GM18502 (cell line): ENCODE measurements at regions not wholly inside any gene's neighbourhood (a gene's known extent, or its start where the extent isn't known, plus 50 kb on each side); places are given as distances from the start of the nearest gene placed in this dataset.

Source experiments
- ATAC-seq: cut with Tn5 transposase; IDR thresholded peaks from one replicate; pipeline ENCODE4 v1.9.1; 2021; ENCODE audit warnings: mild to moderate bottlenecking; ENCODE audit not compliant: unreplicated experiment, poor library complexity

DNA sequence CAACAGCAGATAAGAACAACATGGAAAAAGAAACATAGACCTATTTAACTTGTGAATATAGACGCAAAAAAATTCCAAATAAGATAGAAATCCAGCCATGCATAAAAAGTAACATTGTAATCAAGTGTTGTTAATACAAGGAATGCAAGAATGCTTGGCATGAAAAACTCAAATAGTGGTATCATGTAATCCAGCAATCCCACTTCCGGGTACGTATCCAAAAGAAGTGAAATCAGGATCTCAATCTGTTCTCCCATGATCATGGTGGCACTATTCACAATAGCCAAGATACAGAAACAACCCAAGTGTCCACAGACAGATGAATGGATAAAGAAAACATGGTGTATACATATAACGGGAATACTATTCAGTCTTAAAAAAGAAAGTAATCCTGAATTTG, 437.4 kb downstream of the ARHGEF28 start:
- no peak for ATAC-seq

DNA sequence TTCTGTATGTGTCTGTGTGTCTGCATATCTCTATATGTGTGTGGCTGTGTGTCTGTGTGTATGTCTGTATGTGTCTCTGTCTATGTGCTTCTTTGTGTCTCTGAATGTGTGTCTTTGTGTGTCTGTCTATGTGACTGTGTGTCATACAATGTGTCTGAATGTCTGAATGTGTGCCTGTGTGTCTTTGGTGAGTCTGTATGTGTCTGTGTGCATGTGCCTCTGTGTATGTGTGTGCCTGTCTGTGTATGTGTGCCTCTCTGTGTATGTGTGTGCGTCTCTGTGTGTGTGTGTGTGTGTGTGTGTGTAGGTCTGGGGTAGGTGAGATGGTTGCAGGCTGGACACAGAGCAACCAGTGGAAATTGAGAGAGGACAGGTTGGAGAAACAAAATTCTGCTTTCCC, 435.3 kb downstream of the ARHGEF28 start:
- no peak for ATAC-seq

DNA sequence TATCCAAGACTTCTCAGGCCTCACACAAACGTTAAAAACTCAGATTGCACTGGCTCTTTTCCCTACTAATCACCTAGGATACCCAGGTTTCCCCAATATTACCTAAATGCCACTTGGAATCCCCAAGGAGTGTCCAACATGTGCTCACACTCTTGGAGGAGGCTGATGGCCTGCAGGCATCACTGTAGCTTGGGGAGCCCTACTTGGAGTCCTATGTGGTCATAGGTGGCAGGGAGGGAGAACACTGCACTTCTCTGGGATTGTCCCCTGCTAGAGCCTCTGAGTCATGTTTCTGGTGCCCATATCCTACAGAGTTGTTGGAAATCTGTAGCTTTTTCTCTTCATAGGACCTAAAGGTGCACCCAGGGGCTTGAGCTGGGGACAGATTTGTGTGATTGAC, 433.7 kb downstream of the ARHGEF28 start:
- no peak for ATAC-seq

DNA sequence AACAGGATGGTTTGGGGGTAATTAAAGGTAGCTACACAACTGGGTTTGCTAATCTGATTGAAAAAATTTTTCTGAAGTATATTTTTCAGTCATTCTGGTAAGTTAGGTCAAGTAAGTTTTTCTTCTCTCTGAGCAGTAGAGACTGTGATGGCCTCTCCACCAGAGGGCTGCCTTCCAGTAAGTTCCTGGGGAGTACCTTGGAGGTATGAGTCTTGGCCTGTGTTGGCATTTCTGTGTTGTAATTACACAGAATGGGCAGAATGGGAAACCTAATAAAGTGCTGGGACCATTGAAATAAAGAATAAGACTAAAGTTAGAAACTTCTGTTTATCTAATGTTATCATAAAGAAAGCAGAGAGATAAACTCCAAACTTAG, 430.8 kb downstream of the ARHGEF28 start:
- no peak for ATAC-seq

DNA sequence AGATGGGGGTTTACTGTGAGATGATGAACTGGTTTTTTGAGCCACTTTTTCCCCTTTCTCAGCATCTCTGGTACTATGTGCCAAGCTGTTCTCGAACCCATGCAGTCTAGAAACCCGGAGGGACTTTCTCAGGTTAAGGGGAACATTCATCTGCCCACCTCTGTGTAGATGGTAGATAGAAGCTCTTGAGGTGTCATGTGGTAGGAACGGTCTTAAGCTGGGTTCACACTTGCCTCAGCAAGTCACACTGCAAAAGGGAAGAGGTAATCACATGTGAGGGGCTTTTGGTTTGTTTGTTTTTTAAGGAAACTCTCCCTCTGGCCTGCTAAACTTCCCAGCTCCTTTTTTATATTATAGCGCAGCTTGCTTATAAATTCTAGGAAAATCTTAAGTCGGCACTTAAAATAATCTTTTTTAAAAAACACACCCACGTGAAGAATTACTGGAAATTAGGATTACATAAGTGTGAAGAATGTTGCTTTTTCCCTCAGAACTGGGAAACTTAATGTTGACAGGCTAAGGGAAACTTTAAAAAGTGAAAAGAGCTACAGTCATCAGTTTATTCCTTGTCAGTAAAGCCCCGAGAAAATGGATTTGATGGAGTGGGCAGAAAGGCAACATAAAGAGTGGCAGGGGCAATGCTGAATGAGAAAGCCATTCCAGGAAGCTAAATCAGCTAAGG, 430.3 kb downstream of the ARHGEF28 start:
- no peak for ATAC-seq

DNA sequence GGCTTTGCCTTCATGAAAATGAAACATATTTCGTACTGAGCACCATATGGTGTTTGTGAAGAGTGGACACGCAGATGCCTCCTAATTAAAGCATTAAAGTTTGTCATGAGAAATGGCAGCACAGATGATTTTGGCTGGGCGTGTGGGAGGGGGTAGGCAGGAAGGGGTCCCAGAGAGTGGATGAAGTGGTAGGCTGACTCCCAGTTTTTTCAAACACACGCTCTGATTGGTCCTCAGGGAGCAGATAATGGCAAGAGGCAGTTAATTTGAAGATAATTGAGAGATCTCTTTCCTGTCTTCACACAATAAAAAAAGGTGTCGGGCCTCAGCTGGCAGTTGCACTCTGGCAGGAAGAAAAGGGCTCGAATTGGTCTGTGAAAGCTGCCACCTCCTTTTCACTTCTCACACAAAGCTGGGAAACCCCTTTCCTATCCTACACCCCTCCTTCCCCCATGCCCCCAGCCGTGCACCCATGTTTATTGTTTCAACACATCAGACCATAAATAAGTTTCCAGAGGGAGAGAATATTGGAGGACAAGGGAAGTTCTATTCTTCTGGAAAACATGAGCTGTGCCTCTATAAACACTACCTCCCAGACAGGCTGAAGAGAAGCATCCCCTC, 429.6 kb downstream of the ARHGEF28 start:
- ATAC-seq = no peak

DNA sequence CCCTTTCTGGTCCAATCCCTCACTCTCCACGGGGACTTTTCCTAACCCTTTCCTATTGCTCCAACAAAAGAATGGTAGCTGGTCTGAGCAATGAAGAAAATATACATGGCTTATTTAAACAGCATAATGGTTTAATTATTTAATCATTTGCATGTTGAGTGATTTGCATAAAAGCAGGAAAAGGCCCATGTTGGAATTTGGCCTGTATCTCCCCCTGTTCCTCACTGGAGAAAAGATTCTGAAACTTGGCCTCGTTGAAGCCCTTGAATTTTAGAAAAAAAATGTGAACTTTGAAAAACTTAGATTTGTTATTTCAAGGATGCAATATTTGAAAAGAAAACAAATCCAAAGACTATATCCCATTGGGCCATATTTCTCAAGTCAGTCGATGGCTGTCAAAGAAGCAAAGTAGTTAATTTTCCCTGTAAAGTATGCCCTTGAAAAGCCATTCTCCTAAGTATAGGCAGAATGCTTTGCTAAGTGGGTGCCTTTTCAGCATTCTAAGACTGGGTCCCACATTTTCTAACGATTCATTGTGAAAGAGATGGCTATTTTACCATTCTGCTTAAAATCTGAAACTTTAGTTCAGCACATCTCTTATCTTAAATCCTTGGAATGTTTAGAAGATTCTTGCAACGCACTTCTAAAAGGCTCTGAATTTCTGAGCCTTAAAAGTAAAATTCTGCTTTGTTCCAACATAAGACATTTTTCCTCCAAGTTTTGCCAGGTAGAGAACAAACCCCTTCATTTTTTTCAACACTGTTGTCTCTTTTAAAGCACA, 428.8 kb downstream of the ARHGEF28 start:
- no peak for ATAC-seq

DNA sequence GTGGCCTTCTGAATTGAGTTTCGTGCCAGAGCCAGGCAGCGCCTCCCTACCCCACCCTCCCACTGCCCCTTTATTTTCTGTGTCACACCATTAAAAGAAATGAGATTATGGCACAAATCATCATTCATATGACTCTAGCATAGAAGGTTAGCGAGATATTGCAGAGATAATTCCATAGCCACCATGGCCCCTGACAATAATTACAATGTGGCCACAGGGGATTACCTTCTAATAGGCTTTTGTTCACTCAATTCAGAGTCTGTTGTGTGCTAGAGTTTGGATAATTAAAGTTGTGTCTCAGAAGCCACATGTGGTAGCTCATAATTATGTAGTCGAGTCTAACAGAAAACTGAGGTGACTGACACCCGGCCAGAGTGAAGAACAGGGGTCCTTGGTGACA, 428.1 kb downstream of the ARHGEF28 start:
- no peak for ATAC-seq

DNA sequence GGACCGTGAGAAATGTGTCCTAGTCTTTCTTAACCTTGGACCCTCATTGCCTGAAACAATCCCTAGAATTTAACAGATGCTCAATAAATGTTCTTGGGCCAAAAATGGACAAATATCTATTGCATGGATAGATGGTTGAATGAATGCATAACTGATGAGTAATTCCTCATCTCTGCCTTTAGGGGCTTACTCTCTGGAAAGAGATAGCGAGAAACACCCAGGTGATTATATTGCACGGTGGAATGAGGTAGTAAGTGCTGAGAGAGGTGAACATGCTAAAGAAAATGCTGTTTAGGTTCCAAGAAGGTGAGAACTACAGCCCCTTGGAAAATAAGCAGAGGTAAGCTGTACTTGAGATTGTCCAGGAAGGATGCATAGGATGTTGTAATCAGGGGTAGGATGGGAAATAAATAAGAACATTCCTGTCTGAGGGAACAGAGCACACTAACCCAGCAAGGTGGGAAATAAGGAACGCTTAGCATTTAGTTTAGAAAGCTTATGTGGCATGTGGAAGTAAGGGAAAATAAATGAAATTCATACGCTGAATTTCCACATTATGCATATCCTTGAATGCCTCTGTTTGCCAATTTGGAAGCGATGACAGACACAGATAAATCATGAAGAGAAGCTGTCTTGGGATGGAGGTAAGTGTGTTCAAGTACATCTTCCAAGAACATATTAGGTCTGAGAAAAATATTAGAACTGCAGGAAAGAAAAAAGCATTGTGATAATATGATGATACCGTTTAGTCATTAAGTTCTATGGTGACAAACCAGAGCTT, 426.6 kb downstream of the ARHGEF28 start:
- ATAC-seq = no peak

DNA sequence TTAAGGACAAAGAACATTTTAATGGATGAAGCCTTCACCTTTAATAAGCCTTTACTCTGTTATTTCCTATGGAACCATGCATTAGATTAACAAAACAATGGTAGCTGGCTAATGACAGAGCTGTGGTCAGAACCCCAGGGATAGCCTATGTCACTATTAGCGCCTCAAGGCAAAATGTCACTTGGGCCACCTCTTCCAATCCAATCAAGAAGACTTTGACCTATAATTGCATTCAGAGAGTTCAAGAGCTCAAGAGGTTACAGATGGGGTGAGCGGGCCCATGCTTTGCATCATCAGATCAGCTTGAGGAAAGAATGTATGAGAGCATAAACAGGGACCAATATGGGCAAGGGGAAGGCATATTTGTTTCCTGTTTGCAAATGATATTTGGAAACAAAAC, 425.1 kb downstream of the ARHGEF28 start:
- ATAC-seq = no peak

DNA sequence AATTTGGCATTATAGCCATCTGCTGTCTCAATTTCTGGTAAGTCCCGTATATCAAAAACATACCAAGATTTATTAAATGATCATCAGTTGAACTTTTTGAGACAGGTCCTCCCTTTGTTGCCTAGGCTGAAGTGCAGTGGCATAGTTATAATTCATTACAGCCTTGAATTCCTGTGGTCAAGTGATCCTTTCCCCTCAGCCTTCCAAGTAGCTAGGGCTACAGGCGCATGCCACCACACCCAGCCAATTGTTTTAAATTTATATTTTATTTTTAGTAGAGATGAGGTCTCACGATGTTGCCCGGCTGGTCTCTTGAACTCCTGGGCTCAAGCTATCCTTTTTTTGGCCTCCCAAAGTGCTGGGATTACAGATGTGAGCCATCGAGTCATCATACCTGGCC, 418.9 kb downstream of the ARHGEF28 start:
- ATAC-seq = no peak

DNA sequence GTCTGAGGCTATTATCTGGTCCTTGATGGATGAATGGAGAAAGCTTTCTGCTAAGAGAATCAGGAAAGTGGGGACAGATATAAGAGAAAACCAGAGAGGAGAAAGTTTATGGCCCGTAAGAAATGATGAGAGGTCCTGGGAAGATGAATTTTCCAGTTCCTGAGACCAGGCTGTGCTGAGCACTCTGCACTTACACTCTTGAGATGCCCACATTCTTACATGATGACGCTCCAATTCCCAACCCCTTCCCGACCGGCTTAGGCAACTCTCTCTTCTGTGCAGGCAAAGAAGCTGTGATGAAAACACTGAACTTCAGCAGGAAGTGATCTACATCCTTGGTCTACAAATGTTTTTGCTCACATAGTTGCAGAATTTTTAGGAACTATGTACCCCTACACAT, 417.0 kb downstream of the ARHGEF28 start:
- no peak for ATAC-seq

DNA sequence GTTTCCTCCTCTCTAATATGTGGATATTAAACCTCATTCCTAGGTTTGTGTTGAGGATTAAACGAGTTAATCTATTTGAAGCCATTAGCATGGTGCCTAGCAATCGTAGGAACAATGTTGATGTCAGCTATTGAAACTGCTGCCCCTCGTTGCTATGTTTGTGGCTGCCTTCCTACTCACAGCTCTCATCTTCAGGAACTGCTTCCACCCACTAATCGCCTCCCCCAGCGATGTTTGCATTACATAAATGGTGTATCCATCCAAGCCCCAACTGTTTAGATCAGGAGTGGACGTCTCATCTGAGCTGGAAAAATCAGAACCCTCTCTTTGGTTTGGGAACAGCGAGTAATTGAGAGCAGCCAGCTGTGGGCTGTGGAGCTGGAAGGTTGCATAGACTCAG, 416.6 kb downstream of the ARHGEF28 start:
- no peak for ATAC-seq

DNA sequence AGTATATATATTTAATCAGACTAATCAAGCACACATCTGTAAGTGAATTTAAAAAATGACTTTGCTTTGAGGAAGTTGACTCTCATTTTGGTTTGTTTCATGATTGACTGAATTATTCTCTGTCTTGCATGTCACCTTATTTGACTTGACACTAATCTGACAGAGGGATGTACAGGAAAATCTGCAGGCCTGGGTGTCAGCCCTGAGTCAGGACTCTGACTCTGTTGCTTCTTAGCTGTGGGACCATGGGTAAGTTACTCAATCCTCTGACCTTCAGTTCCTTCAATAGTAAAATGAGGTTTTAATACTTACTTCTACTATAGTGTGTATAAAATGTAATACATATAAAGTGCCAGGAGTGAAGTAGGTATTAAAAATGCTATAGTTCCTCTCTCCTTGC, 415.9 kb downstream of the ARHGEF28 start:
- ATAC-seq = no peak

DNA sequence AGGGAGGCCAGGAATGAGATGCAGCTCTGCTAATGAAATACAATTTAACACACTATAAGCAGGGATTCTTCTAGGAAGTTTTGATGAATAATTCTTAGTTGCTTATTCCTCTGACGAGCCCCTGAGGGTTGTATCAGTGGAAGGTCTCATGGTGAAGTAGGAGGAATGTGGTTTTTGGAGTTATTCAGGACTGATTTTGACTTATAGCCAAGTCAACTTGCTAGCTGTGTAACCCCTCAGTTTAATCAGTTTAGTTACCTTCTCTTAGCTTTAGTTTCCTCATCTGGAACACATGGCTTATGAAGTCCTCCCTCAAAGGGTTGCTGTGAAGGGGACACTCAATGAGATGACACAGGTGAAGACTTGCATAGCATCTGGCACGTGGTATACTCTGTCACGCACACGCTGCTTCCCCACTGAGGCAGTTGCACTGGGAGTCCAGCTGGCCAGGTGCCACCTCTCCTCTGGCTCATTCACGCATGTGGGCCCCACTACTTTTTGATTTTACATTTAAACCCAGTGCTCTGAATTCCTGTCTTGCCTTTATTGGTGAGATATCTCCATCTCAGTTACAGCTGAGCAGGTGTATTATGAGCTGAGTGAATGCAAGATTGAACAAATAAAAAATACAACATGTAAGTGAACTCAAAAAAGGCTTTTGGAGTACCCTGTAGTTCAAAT, 415.0 kb downstream of the ARHGEF28 start:
- no peak for ATAC-seq

DNA sequence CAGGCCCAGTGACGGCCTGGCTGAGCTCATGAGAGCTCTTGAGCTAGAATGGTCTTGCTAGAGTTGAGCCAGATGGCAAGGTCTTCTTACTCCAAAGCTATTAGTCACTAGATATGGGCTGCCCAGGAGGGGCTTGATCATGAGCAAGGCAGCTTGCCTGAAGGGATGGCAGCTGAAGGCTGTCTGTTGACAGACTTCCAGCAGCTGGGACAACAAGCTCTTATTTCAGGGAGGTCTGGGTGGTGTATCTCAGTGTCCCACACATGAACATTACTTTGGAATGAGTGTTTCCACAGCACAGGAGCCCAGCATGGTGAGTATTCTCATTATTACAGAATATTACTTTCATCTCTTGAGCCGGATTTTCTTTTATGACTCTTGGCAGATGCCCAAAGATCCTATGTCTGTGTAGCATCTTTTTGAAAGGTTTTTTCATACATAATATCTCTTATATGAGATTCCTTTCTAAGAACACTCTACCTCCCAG, 414.1 kb downstream of the ARHGEF28 start:
- ATAC-seq = no peak

DNA sequence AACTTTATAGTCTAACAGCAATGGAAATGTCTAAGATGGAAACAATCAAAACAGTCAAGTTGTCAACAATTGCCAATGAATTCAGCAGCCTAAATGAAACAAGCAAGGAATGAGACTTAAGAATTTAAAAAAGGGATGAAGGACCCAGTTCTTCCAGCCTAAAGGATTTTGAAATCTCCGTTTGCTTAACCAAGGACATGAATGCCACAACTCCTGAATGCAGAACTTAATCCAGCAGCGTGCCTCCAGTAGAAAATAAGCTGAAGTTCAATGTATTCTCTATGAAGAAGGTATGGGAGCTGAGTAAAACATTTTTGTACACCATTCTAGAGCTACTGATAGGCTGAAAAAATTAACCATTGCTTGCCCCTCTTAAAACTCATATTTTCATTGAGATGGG, 411.3 kb downstream of the ARHGEF28 start:
- no peak for ATAC-seq

DNA sequence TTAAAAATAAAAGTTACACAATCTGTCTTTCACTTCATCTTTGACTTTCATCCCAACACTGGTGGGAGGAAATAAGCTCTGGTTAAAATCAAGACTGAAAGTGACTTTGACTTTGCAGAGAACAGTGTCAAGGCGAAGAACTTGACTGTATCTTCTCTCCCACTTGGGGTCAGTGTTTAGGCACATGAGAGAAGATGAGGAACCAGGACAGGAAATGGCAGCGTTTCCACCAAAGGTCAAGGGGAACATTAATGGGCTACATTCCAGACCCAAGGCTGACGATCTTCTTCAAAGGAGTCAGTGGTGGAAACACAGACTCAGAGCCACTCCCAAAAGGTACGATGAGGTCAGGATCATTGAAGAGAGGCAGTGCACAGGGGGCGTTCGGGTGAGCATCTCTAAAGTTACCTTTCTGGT, 409.5 kb downstream of the ARHGEF28 start:
- ATAC-seq = peak; percentile 69

DNA sequence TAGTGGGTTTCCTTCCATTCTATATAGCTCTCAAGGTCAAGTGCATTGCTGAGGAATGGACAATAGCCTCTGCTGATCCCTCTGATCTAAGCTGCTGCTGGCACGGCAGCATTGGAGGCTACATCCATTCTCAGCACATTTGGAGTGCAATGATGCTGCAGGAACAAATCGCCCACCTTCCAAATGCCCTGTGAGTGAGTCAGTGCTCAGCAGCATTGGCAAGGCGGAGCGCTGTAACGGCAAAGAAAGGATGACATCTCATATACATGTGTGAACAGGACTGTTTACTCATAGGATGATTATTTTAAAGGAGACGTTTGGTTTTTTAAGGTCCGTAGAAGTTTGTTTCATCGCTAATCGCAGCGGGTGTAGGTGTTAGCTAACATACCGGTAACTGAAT, 408.7 kb downstream of the ARHGEF28 start:
- no peak for ATAC-seq

DNA sequence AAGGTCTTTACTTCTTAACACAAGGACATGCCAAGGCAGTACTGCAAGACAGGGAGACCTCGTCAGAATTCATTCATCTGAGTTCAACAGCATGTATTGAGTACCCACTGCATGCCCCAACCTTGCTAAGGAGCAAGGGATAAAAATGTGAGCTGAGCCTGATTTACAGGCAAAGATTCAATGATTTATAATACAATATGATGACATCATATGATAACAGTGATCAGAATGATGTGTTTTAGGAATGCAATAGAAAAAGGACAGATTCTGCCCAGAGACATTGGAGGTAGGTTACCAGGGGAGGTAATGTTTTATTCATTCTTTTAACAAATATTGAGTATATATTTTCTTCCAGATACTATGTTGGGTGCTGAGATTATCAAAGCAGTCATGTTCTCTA, 406.6 kb downstream of the ARHGEF28 start:
- no peak for ATAC-seq
